Smooth muscle cell (in vitro differentiated cells): ENCODE measurements at regions not wholly inside any gene's neighbourhood (a gene's known extent, or its start where the extent isn't known, plus 50 kb on each side); places are given as distances from the start of the nearest gene placed in this dataset.

Source experiments
- DNase-seq: peaks from one replicate; lab custom pipeline; 2025; ENCODE audit not compliant: unreplicated experiment; lab: John Stamatoyannopoulos, UW
- H2AFZ ChIP-seq: fragments of 200-600 bp; sonication (generic); 2 replicates; pipeline ENCODE4 v1.6.0; 2016; ENCODE audit warnings: antibody characterized with exemption, low read depth, mild to moderate bottlenecking
- H3F3A ChIP-seq: fragments of 200-600 bp; sonication (generic); 2 replicates; pipeline ENCODE4 v1.6.0; 2017; ENCODE audit warnings: antibody characterized with exemption, low read depth
- H3K27ac ChIP-seq: fragments of 200-600 bp; sonication (generic); 2 replicates; pipeline ENCODE4 v1.5.1; 2016; ENCODE audit warnings: low read depth, mild to moderate bottlenecking
- H3K27me3 ChIP-seq: fragments of 200-600 bp; sonication (generic); 2 replicates; pipeline ENCODE4 v1.6.1; 2016; ENCODE audit warnings: low read depth, mild to moderate bottlenecking
- H3K36me3 ChIP-seq: fragments of 200-600 bp; sonication (generic); 2 replicates; pipeline ENCODE4 v1.5.1; 2016; ENCODE audit warnings: low read depth
- H3K4me1 ChIP-seq: fragments of 200-600 bp; sonication (generic); 2 replicates; pipeline ENCODE4 v1.5.1; 2016; ENCODE audit warnings: low read depth
- H3K4me2 ChIP-seq: fragments of 200-600 bp; sonication (generic); 2 replicates; pipeline ENCODE4 v1.6.0; 2016; ENCODE audit warnings: mild to moderate bottlenecking
- H3K4me3 ChIP-seq: fragments of 200-600 bp; sonication (generic); 2 replicates; pipeline ENCODE4 v1.5.1; 2016; ENCODE audit warnings: mild to moderate bottlenecking
- H3K79me2 ChIP-seq: fragments of 200-600 bp; sonication (generic); 2 replicates; pipeline ENCODE4 v1.6.0; 2016; ENCODE audit warnings: low read depth, mild to moderate bottlenecking
- H3K9ac ChIP-seq: fragments of 200-600 bp; sonication (generic); 2 replicates; pipeline ENCODE4 v1.6.0; 2016; ENCODE audit warnings: low read depth
- H3K9me3 ChIP-seq: fragments of 200-600 bp; sonication (generic); replicated peaks from 2 replicates; pipeline ENCODE4 v1.5.1; 2016; ENCODE audit warnings: low read depth
- H4K20me1 ChIP-seq: fragments of 200-600 bp; sonication (generic); 2 replicates; pipeline ENCODE4 v1.6.0; 2016; ENCODE audit warnings: low read depth
- WGBS: methylation state at CpG from one replicate; pipeline ENCODE4 v1.1.7; 2016; ENCODE audit warnings: low lambda C conversion rate; 5-methylcytosine and 5-hydroxymethylcytosine counted together
- TF ChIP-seq, protein P1 (sequence below): fragments of 200-600 bp; sonication (generic); IDR thresholded peaks from 2 replicates; pipeline ENCODE4 v1.5.1; 2017; ENCODE audit warnings: borderline replicate concordance, mild to moderate bottlenecking, antibody characterized with exemption; ENCODE audit not compliant: insufficient read depth, poor library complexity, severe bottlenecking

DNA sequence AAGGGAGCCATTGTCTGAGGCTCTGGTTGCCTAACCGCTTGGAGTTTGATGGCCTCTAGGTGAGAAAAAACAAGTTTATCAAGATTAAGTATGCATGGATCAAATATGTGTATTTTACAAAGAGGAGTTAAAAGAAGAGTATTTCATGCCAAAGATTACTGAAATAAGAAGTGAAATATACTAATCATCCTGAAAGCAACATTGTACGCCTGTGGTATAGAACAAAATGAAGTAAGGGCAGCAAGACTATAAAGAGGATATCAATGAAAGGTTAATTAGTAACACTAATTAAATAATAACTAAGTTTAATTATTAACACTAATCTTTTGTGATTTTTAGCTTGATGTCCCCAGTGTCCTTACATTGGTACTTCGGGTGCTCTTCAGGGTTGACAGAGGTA lies 276.7 kb downstream of the CALCRL start:
- DNase-seq, result no peak
- Histone ChIP-seq H3K4me2 (no peak overlapping the region), H3K27me3 (no peaks in the 10 kb centered on the region), H3K79me2 (no peaks in the 10 kb centered on the region), H3K4me1 (peaks cover 10% of the 10 kb centered on the region), H4K20me1 (no peaks in the 10 kb centered on the region), H2AFZ (no peak overlapping the region), H3F3A (peaks cover under 1% of the 10 kb centered on the region), H3K9ac (no peak overlapping the region), H3K9me3 (no peaks in the 10 kb centered on the region), H3K4me3 (no peak overlapping the region), H3K27ac (no peak overlapping the region), H3K36me3 (no peaks in the 10 kb centered on the region)
- TF ChIP-seq, protein P1, sequence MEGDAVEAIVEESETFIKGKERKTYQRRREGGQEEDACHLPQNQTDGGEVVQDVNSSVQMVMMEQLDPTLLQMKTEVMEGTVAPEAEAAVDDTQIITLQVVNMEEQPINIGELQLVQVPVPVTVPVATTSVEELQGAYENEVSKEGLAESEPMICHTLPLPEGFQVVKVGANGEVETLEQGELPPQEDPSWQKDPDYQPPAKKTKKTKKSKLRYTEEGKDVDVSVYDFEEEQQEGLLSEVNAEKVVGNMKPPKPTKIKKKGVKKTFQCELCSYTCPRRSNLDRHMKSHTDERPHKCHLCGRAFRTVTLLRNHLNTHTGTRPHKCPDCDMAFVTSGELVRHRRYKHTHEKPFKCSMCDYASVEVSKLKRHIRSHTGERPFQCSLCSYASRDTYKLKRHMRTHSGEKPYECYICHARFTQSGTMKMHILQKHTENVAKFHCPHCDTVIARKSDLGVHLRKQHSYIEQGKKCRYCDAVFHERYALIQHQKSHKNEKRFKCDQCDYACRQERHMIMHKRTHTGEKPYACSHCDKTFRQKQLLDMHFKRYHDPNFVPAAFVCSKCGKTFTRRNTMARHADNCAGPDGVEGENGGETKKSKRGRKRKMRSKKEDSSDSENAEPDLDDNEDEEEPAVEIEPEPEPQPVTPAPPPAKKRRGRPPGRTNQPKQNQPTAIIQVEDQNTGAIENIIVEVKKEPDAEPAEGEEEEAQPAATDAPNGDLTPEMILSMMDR, result no peak
- 67% methylated on average over 3 of the region's 3 CpGs for WGBS

DNA sequence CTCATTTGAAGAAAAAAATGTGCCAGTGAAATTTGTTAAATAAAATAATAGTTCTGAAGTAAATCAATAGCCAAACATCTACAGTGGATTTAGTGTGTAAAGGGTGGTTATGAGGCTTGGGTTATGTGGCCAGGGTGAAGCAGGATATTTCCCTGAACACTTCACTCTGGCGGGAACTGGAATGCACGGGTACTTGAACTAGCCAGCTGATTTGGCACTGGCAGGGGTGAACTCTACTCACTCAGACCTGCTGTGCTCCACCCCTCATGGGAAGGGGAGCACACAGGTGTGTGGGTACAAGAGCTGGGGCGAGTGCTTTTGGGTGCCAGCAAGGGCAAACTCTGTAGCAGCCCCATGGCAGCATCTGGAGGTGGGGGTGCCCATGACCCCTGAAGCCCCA lies 278.2 kb downstream of the CALCRL start:
- 98% methylated on average over 3 of the region's 3 CpGs for WGBS
- no peak overlapping the region for H2AFZ ChIP-seq
- no peaks in the 10 kb centered on the region for H3K36me3 ChIP-seq
- TF ChIP-seq, protein P1, result no peak
- no peaks in the 10 kb centered on the region for H3K27me3 ChIP-seq
- H3F3A ChIP-seq, result peaks cover 6% of the 10 kb centered on the region
- H3K4me3 ChIP-seq, result no peak overlapping the region
- no peak overlapping the region for H3K27ac ChIP-seq
- no peak overlapping the region for H3K4me2 ChIP-seq
- no peak for DNase-seq
- peaks cover 10% of the 10 kb centered on the region for H3K4me1 ChIP-seq
- H4K20me1 ChIP-seq, result no peaks in the 10 kb centered on the region
- no peak overlapping the region for H3K9ac ChIP-seq
- no peaks in the 10 kb centered on the region for H3K79me2 ChIP-seq
- no peaks in the 10 kb centered on the region for H3K9me3 ChIP-seq

DNA sequence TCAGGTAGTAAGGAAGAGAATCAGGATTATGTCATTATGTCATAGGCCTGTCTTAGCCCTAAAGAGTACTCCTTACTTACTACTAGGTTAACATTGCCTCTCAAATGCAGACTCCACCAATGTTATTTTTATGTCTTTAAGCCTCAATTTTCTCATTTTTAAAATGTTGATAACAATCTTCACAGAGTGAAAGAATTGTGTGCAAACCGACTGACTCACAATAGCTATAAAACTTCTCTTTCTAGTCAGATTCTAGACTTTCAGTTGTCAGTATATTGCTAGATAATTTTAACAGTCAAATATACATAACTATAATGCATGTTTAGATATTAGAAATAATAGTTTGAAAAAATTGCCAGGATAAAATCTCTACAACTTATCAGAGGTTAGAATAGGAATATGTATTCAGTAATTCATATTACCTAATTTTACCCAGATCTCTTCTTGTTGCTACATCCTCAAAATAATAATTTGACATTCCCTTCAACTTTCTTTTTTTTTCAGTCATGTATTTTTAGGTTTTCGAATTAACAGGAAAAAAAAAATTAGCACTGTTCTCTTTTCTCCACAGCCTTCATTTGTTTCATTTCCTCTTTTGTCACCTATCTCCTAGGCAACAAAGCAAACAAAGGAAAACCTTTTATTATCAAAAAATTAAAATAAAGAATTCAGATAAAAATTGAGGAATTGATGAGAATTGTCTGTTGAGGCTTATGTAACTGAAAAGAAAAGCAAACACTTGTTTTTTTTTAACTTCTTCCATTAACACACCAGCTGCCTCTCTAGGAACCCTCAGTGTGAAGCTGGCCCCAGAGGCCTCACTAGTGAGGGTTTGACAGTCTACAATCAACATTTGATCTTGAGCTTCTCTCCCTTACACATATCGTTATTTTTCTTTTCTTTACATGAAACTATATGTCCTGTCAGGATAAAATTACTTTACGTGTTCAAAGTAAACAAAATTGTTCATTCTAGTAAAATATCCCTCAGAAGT lies 279.0 kb downstream of the CALCRL start:
- no peaks in the 10 kb centered on the region for H4K20me1 ChIP-seq
- H3K4me2 ChIP-seq, result no peak overlapping the region
- WGBS, result 71% methylated on average over 4 of the region's 4 CpGs
- no peaks in the 10 kb centered on the region for H3K36me3 ChIP-seq
- H3K9ac ChIP-seq, result no peak overlapping the region
- no peaks in the 10 kb centered on the region for H3K27me3 ChIP-seq
- TF ChIP-seq, protein P1, result no peak
- H3K4me1 ChIP-seq, result peaks cover 10% of the 10 kb centered on the region
- H3K79me2 ChIP-seq, result no peaks in the 10 kb centered on the region
- H3K9me3 ChIP-seq, result no peaks in the 10 kb centered on the region
- H3K4me3 ChIP-seq, result no peak overlapping the region
- H3K27ac ChIP-seq, result no peak overlapping the region
- no peak for DNase-seq
- H3F3A ChIP-seq, result peaks cover 6% of the 10 kb centered on the region
- no peak overlapping the region for H2AFZ ChIP-seq
